ENCODE measurements at regions not wholly inside any gene's neighbourhood (a gene's known extent, or its start where the extent isn't known, plus 50 kb on each side); places are given as distances from the start of the nearest gene placed in this dataset.

DNA sequence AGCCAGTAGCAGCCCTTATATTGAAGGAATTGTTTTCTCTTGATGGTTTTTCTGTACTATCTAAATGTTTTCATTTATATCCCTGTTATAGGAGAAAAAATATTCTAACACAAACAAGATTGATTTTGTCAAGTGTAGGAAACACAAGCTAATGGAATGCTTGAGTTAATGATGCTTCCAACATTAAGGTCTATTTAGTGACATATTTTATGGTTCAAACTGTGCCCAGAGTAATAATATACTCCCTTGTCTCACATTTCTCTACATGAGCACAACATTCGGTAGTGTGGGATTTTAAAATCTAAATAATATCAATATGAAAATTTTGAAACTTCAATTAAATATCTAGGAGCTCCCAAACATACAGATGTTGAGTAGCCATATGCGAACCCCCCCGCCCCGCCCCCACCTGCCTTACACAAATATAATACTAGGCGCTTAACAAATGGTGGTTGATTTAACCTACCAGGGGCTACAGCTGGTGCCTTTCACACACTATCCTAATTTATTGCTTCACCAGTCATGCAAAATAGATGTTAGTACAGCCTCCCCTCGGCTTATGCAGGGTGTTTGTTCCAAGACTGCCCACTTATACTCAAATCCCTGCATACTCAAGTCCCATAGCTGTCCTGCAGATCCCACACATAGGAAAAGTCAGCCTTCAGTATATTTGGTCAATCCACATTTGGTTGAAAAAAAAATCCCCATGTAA, 124.1 kb upstream of the ACO1 start:
- no peaks in the 10 kb centered on the region for H3K9me3 ChIP-seq
- H3K27ac ChIP-seq, result no peak overlapping the region
- no peaks in the 10 kb centered on the region for H3K4me1 ChIP-seq
- no peaks in the 10 kb centered on the region for H3K36me3 ChIP-seq (ENCODE audit: low read depth, missing control alignments)
- H3K4me3 ChIP-seq, result no peak overlapping the region
- H3K27me3 ChIP-seq, result no peaks in the 10 kb centered on the region
- 86 to 88% methylated on average over 6 of the region's 6 CpGs for WGBS, 2 donors
- TF ChIP-seq, protein P1, sequence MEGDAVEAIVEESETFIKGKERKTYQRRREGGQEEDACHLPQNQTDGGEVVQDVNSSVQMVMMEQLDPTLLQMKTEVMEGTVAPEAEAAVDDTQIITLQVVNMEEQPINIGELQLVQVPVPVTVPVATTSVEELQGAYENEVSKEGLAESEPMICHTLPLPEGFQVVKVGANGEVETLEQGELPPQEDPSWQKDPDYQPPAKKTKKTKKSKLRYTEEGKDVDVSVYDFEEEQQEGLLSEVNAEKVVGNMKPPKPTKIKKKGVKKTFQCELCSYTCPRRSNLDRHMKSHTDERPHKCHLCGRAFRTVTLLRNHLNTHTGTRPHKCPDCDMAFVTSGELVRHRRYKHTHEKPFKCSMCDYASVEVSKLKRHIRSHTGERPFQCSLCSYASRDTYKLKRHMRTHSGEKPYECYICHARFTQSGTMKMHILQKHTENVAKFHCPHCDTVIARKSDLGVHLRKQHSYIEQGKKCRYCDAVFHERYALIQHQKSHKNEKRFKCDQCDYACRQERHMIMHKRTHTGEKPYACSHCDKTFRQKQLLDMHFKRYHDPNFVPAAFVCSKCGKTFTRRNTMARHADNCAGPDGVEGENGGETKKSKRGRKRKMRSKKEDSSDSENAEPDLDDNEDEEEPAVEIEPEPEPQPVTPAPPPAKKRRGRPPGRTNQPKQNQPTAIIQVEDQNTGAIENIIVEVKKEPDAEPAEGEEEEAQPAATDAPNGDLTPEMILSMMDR (IDR thresholded peaks at IDR 0.05), result no peak
- no peak for TF ChIP-seq POLR2A (IDR thresholded peaks at IDR 0.05)
- no peak for DNase-seq
- intact Hi-C loops (cut with DNase I; ENCODE audit: low total_unique reads), result no loop called here

DNA sequence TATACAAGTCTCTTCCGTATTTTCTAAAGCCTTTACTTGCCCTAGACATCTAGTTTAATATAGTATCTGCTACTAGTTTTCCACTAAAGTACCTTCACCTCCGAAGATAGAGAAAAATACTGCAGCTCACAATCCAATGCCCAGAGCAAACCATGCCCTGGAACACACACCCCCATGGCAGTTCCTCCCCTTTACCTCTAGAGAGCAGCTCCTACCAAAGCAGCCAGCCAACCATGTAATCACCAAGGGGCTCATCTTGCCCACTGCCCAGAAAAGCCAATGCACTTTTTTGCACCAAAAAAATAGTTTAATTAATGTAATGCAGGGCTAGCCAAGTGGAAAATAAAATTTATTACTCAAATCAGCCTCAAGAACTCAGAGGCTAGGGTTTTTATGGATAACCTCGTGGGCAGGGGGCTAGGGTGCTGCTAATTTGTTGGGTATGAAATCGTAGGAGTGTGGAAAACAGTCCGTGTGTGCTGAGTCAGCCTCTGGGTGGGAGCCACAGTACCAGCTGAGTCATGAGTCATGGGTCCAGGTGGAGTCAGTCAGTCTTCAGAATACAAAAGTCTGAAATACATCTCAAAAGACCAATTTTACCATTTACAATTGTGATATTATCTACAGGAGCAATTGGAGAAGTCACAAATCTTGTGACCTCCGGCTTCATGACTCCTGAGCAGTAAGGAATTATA, 120.1 kb upstream of the ACO1 start:
- 60 to 70% methylated on average over 6 of the region's 6 CpGs for WGBS, 2 donors
- intact Hi-C loops (cut with DNase I; ENCODE audit: low total_unique reads), result no loop called here
- no peak for DNase-seq

DNA sequence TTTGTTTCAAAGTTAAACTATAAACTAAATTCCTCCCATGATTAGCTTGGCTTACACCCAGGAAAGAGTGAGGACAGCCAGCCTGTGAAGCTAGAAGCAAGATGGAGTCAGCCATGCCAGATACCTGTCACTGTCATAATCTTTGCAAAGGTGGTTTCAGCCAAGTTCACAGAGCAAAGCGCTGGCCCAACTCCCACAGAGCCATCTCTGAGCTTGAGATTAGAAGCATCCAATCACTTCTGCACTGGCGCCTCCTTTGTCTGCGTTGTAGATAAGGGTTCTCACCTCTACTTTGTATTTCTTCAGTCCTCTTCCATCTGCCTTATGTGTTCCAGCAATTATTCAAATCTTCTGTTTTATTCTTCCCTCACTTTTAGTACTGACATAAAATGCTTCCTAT, 119.4 kb upstream of the ACO1 start:
- H3K27ac ChIP-seq, result no peak overlapping the region
- no peaks in the 10 kb centered on the region for H3K27me3 ChIP-seq
- intact Hi-C loops (cut with DNase I; ENCODE audit: low total_unique reads), result no loop called here
- H3K9me3 ChIP-seq, result no peaks in the 10 kb centered on the region
- H3K4me1 ChIP-seq, result no peaks in the 10 kb centered on the region
- 50 to 52% methylated on average over 3 of the region's 3 CpGs for WGBS, 2 donors
- H3K4me3 ChIP-seq, result no peak overlapping the region
- DNase-seq, result no peak
- H3K36me3 ChIP-seq (ENCODE audit: low read depth, missing control alignments), result no peaks in the 10 kb centered on the region
- TF ChIP-seq POLR2A (IDR thresholded peaks at IDR 0.05), result no peak
- TF ChIP-seq, protein P1 (IDR thresholded peaks at IDR 0.05), result no peak

More for the DNA sequence above, 120.1 kb upstream of the ACO1 start:
- H3K4me3 ChIP-seq, result no peak overlapping the region
- no peak overlapping the region for H3K27ac ChIP-seq
- TF ChIP-seq, protein P1 (IDR thresholded peaks at IDR 0.05), result no peak
- TF ChIP-seq POLR2A (IDR thresholded peaks at IDR 0.05), result no peak
- no peaks in the 10 kb centered on the region for H3K27me3 ChIP-seq
- H3K9me3 ChIP-seq, result no peaks in the 10 kb centered on the region
- H3K36me3 ChIP-seq (ENCODE audit: low read depth, missing control alignments), result no peaks in the 10 kb centered on the region
- H3K4me1 ChIP-seq, result no peaks in the 10 kb centered on the region

DNA sequence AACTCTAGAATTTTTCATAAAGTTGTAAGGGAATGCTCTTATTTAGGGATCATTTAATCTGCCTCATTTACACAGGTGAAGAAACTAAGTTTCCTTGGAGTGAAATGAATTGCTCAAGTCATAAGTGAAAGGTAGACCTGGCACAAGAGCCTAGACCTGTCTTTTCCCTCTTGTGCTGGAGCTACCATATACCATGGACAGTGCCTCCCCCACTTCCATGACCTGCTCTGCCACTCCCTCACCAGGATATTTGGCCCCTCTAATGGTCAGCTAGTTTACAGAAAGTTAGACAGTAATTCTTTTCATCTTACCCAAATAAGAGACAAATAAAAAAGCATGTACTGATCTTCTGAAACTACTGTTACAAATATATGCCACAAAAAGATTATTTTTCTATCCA, 105.5 kb upstream of the ACO1 start:
- no peaks in the 10 kb centered on the region for H3K4me1 ChIP-seq
- no peak overlapping the region for H3K4me3 ChIP-seq
- H3K27ac ChIP-seq, result no peak overlapping the region
- DNase-seq, result no peak
- intact Hi-C loops (cut with DNase I; ENCODE audit: low total_unique reads), result no loop called here
- H3K27me3 ChIP-seq, result no peaks in the 10 kb centered on the region
- TF ChIP-seq, protein P1 (IDR thresholded peaks at IDR 0.05), result no peak
- TF ChIP-seq POLR2A (IDR thresholded peaks at IDR 0.05), result no peak
- H3K36me3 ChIP-seq (ENCODE audit: low read depth, missing control alignments), result no peaks in the 10 kb centered on the region
- no peaks in the 10 kb centered on the region for H3K9me3 ChIP-seq

DNA sequence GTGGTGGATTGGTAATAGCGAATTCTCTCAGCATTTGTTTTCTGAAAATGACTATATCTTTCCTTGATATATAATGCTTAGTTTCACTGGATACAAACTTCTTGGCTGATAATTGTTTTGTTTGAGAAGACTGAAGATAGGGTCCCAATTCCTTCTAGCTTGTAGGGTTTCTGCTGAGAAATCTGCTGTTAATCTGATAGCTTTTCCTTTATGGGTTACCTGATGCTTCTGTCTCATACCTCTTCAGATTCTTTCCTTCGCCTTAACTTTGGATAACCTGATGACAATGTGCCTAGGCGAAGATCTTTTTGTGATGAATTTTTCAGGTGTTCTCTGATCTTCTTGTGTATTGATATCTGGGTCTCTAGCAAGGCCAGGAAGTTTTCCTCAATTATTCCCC, 94.7 kb upstream of the ACO1 start:
- Histone ChIP-seq H3K36me3 (ENCODE audit: low read depth, missing control alignments) (no peaks in the 10 kb centered on the region), H3K4me1 (no peaks in the 10 kb centered on the region), H3K9me3 (no peaks in the 10 kb centered on the region), H3K27ac (no peak overlapping the region), H3K4me3 (no peak overlapping the region), H3K27me3 (no peaks in the 10 kb centered on the region)
- no peak for DNase-seq
- TF ChIP-seq, protein P1 (IDR thresholded peaks at IDR 0.05), result no peak
- WGBS, 2 donors, result 94 to 96% methylated on average over 3 of the region's 3 CpGs
- intact Hi-C loops (cut with DNase I; ENCODE audit: low total_unique reads), result no loop called here

Measured in testis (tissue), 2 donors.